ENCODE measurements at regions not wholly inside any gene's neighbourhood (a gene's known extent, or its start where the extent isn't known, plus 50 kb on each side); places are given as distances from the start of the nearest gene placed in this dataset.

DNA sequence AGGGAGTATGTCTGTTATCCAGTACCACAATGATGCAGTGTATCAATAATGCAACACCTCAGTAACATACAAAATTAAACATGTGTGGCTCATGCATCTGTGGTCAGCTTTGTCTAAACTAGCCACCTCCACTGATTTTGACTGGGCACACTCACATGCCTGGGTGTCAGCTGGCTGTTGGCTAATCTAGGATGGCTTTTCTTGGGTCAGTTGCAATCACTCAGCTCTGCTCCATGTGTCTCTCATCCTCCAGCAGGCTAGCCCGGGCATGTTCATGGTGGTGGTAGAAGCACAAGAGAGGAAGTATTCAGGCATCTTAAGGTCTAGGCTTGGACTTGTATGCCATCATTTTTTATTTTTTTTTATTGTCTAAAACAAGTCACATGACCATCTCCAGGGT, 59.3 kb upstream of the JAG1 start:
- TF ChIP-seq CTCF (IDR thresholded peaks at IDR 0.05) (no peak), POLR2A (IDR thresholded peaks at IDR 0.05) (no peak)
